ENCODE measurements at regions not wholly inside any gene's neighbourhood (a gene's known extent, or its start where the extent isn't known, plus 50 kb on each side); places are given as distances from the start of the nearest gene placed in this dataset.

DNA sequence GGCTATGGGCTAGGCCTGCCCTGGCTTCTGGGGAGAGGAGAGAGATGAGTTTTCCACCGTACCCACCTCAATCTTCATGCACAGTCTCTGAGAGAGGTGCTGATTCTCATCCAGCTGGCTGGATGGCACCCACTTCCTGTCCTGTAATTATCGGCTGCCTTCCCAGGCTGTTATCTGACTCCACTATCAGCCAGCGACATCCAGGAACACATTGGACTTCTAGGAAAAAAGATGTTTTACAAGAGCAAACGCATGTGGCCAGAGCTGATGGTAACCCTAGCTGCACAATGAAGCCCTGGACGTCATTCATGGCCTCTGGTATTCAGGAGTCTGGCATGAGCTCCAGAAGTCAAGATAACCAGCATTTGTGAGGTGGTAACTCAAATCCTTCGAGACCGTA lies 137.4 kb downstream of the EHF start:
- Histone ChIP-seq H2AFZ (ENCODE audit: insufficient read depth, low read depth, low read length, poor library complexity, severe bottlenecking) (no peak overlapping the region), H3K9me3 (ENCODE audit: control extremely low read depth in 1 of 3, control insufficient read depth in 2 of 3, insufficient read depth in 1 of 3, low read length in 2 of 3) (no peaks in the 10 kb centered on the region), H3K4me3 (ENCODE audit: control extremely low read depth in 1 of 5, extremely low read depth in 1 of 5, insufficient read depth in 1 of 5, low read depth in 2 of 5, low read length in 4 of 5) (no peak overlapping the region), H3K27me3 (replicated peaks in 1 of 4; ENCODE audit: control extremely low read depth in 1 of 4, control insufficient read depth in 3 of 4, insufficient read depth in 4 of 4, low read length in 3 of 4) (peaks cover 0 to 2% (median 0%) of the 10 kb centered on the region in 4 experiments), H3K79me2 (ENCODE audit: control insufficient read depth, insufficient read depth, low read length) (no peaks in the 10 kb centered on the region), H3K9ac (ENCODE audit: low read length) (no peak overlapping the region), H3K4me2 (replicated peaks; ENCODE audit: low read depth, low read length, poor library complexity, severe bottlenecking) (no peak overlapping the region), H3K27ac (ENCODE audit: low read length in 2 of 2) (no peak overlapping the region), H3K36me3 (replicated peaks in 1 of 2; ENCODE audit: control extremely low read depth in 1 of 2, control insufficient read depth in 1 of 2, extremely low read depth in 1 of 2, insufficient read depth in 2 of 2, low read length in 1 of 2) (no peaks in the 10 kb centered on the region), H3K4me1 (ENCODE audit: control insufficient read depth in 2 of 2, insufficient read depth in 2 of 2, low read length in 2 of 2) (no peaks in the 10 kb centered on the region), H4K20me1 (ENCODE audit: control insufficient read depth, insufficient read depth, low read length, poor library complexity, severe bottlenecking) (no peaks in the 10 kb centered on the region)
- 88% methylated on average over 7 of the region's 7 CpGs for WGBS (ENCODE audit: insufficient coverage)
- Mint-ChIP-seq H3K4me1 (no peaks in the 10 kb centered on the region), H3K27me3 (peaks cover 16% of the 10 kb centered on the region), H3K27ac (no peak overlapping the region), H3K4me3 (no peak overlapping the region), H3K9me3 (ENCODE audit: insufficient read depth) (no peaks in the 10 kb centered on the region)
- CTCF ChIA-PET: no interaction called here
- no peak for ATAC-seq (ENCODE audit: low read depth)
- POLR2A ChIA-PET: no interaction called here
- intact Hi-C loops (cut with micrococcal nuclease): no loop called here
- DNase-seq: no peak
- TF ChIP-seq CTCF (IDR thresholded peaks at IDR 0.05) (no peak), EZH2 (IDR thresholded peaks at IDR 0.05; ENCODE audit: borderline replicate concordance, insufficient read depth, low read depth, low read length, poor library complexity, severe bottlenecking) (no peak)

GRCh38 chr11:34757026-34757451 lies 136.1 kb downstream of the EHF start:
- ATAC-seq (ENCODE audit: low read depth): no peak
- H2AFZ ChIP-seq (ENCODE audit: insufficient read depth, low read depth, low read length, poor library complexity, severe bottlenecking): no peak overlapping the region
- H3K27ac ChIP-seq (ENCODE audit: low read length in 2 of 2): no peak overlapping the region
- no peak for DNase-seq
- no peak overlapping the region for H3K4me2 ChIP-seq (replicated peaks; ENCODE audit: low read depth, low read length, poor library complexity, severe bottlenecking)
- H3K27me3 Mint-ChIP-seq: peaks cover 19% of the 10 kb centered on the region
- no peak overlapping the region for H3K27ac Mint-ChIP-seq
- no peaks in the 10 kb centered on the region for H3K9me3 ChIP-seq (ENCODE audit: control extremely low read depth in 1 of 3, control insufficient read depth in 2 of 3, insufficient read depth in 1 of 3, low read length in 2 of 3)
- H3K9me3 Mint-ChIP-seq (ENCODE audit: insufficient read depth): no peaks in the 10 kb centered on the region
- H3K27me3 ChIP-seq (replicated peaks in 1 of 4; ENCODE audit: control extremely low read depth in 1 of 4, control insufficient read depth in 3 of 4, insufficient read depth in 4 of 4, low read length in 3 of 4): peaks cover 0 to 2% (median 0%) of the 10 kb centered on the region in 4 experiments
- H4K20me1 ChIP-seq (ENCODE audit: control insufficient read depth, insufficient read depth, low read length, poor library complexity, severe bottlenecking): no peaks in the 10 kb centered on the region
- no peak overlapping the region for H3K4me3 ChIP-seq (ENCODE audit: control extremely low read depth in 1 of 5, extremely low read depth in 1 of 5, insufficient read depth in 1 of 5, low read depth in 2 of 5, low read length in 4 of 5)
- POLR2A ChIA-PET: no interaction called here
- H3K9ac ChIP-seq (ENCODE audit: low read length): no peak overlapping the region
- no peaks in the 10 kb centered on the region for H3K36me3 ChIP-seq (replicated peaks in 1 of 2; ENCODE audit: control extremely low read depth in 1 of 2, control insufficient read depth in 1 of 2, extremely low read depth in 1 of 2, insufficient read depth in 2 of 2, low read length in 1 of 2)
- H3K4me1 ChIP-seq (ENCODE audit: control insufficient read depth in 2 of 2, insufficient read depth in 2 of 2, low read length in 2 of 2): no peaks in the 10 kb centered on the region
- intact Hi-C loops (cut with micrococcal nuclease): no loop called here
- TF ChIP-seq EZH2 (IDR thresholded peaks at IDR 0.05; ENCODE audit: borderline replicate concordance, insufficient read depth, low read depth, low read length, poor library complexity, severe bottlenecking) (no peak), CTCF (IDR thresholded peaks at IDR 0.05) (no peak)
- no peaks in the 10 kb centered on the region for H3K4me1 Mint-ChIP-seq
- H3K79me2 ChIP-seq (ENCODE audit: control insufficient read depth, insufficient read depth, low read length): no peaks in the 10 kb centered on the region
- no CpG with 5 or more reads among the region's 1 CpG for WGBS (ENCODE audit: insufficient coverage)
- H3K4me3 Mint-ChIP-seq: no peak overlapping the region
- CTCF ChIA-PET: no interaction called here
